PC-3 (cell line): ENCODE measurements at regions not wholly inside any gene's neighbourhood (a gene's known extent, or its start where the extent isn't known, plus 50 kb on each side); places are given as distances from the start of the nearest gene placed in this dataset. TPM values are rescaled to one million over a fixed set of nuclear protein-coding genes. Genes with fewer than 3 reads are reported as not detected.

Source experiments
- ATAC-seq: fragments of 200-7000 bp; cut with Tn5 transposase; 2 replicates; pipeline ENCODE4 v1.9.1; 2020; ENCODE audit warnings: mild to moderate bottlenecking, moderate library complexity
- BruUV-seq: library from RNA; stranded (reverse); fragments of 400-500 nt; replicated peaks from 2 replicates; lab custom pipeline; 2021; lab: Mats Ljungman, UMichigan
- CTCF ChIA-PET: fragments of 300-600 bp; sonication (Branson Sonifier 250); formaldehyde crosslinking; loops from one replicate; lab custom pipeline; 2022; ENCODE audit warnings: antibody characterized with exemption; lab: Charles Lee
- POLR2A ChIA-PET: fragments of 300-600 bp; sonication (Branson Sonifier 250); formaldehyde crosslinking; loops from one replicate; lab custom pipeline; 2022; ENCODE audit warnings: antibody characterized with exemption; ENCODE audit not compliant: unreplicated experiment; lab: Charles Lee
- DNase-seq: peaks from one replicate; pipeline ENCODE4 v3.0.0-alpha.2; 2015
- H2AFZ ChIP-seq: fragments of 300-600 bp; sonication (generic); 2 replicates; pipeline ENCODE4 v1.6.0; 2016; ENCODE audit warnings: antibody characterized with exemption, low read length
- H3F3A ChIP-seq: fragments of 300-600 bp; sonication (generic); one replicate; pipeline ENCODE4 v1.6.0; 2017; ENCODE audit warnings: antibody characterized with exemption, low read length, control low read depth, mild to moderate bottlenecking; ENCODE audit not compliant: unreplicated experiment
- H3K27ac ChIP-seq: fragments of 300-600 bp; sonication (generic); 2 replicates; pipeline ENCODE4 v1.5.1; 2016; ENCODE audit warnings: mild to moderate bottlenecking, low read length
- H3K27me3 ChIP-seq: fragments of 300-600 bp; sonication (generic); 2 replicates; pipeline ENCODE4 v1.6.1; 2016; ENCODE audit warnings: low read length, mixed read lengths
- H3K36me3 ChIP-seq: fragments of 300-600 bp; sonication (generic); 2 replicates; pipeline ENCODE4 v1.6.1; 2016; ENCODE audit warnings: low read depth, mixed run types, low read length, mixed read lengths
- H3K4me1 ChIP-seq: fragments of 300-600 bp; sonication (generic); 2 replicates; pipeline ENCODE4 v1.5.1; 2016; ENCODE audit warnings: low read length; ENCODE audit not compliant: insufficient read depth
- H3K4me2 ChIP-seq: fragments of 300-600 bp; sonication (generic); 2 replicates; pipeline ENCODE4 v1.6.0; 2016; ENCODE audit warnings: low read length
- H3K4me3 ChIP-seq: fragments of 300-600 bp; sonication (generic); 2 replicates; pipeline ENCODE4 v1.5.1; 2016; ENCODE audit warnings: mild to moderate bottlenecking, low read length, mixed read lengths
- H3K79me2 ChIP-seq: fragments of 300-600 bp; sonication (generic); 2 replicates; pipeline ENCODE4 v1.6.1; 2017; ENCODE audit warnings: low read length, mixed read lengths
- H3K9ac ChIP-seq: fragments of 300-600 bp; sonication (generic); 2 replicates; pipeline ENCODE4 v1.6.0; 2016; ENCODE audit warnings: mild to moderate bottlenecking, low read length
- H3K9me2 ChIP-seq: fragments of 300-600 bp; sonication (generic); replicated peaks from 2 replicates; pipeline ENCODE4 v1.6.1; 2016; ENCODE audit warnings: mixed run types, low read length, mixed read lengths
- H3K9me3 ChIP-seq: fragments of 300-600 bp; sonication (generic); 2 replicates; pipeline ENCODE4 v1.6.1; 2016; ENCODE audit warnings: low read length, mixed read lengths
- H4K20me1 ChIP-seq: fragments of 300-600 bp; sonication (generic); 2 replicates; pipeline ENCODE4 v1.6.1; 2016; ENCODE audit warnings: low read length, mixed read lengths
- CTCF ChIP-seq: fragments of 300-600 bp; sonication (generic); conservative IDR thresholded peaks from 2 replicates; pipeline ENCODE4 v1.5.1; 2017; ENCODE audit warnings: antibody characterized with exemption, low read depth, mild to moderate bottlenecking, low read length
- EZH2 ChIP-seq: fragments of 300-600 bp; sonication (generic); IDR thresholded peaks from one replicate; pipeline ENCODE4 v1.6.1; 2017; ENCODE audit warnings: antibody characterized with exemption, mild to moderate bottlenecking, low read length; ENCODE audit not compliant: unreplicated experiment
- EZH2phosphoT487 ChIP-seq: fragments of 300-600 bp; sonication (generic); IDR thresholded peaks from 2 replicates; pipeline ENCODE4 v1.6.1; 2018; ENCODE audit warnings: mild to moderate bottlenecking, antibody characterized with exemption, low read length, borderline replicate concordance
- intact Hi-C: fragments of 100-400 bp; cut with micrococcal nuclease; formaldehyde crosslinking; loops from 2 replicates; pipeline ENCODE4 v1.9.0; 2023
- microRNA-seq: library from miRNA; unstranded; fragments of <30 nt; microRNA quantifications from one replicate; pipeline ENCODE4 v1.1.0, GENCODE V29; 2020; ENCODE audit not compliant: unreplicated experiment

GRCh38 chr6:98782772-98783171, 51.6 kb upstream of the POU3F2 start:
- Histone ChIP-seq H3K36me3 (no peaks in the 10 kb centered on the region), H3K27ac (no peak overlapping the region), H3K27me3 (peaks cover 77% of the 10 kb centered on the region), H3K9ac (no peak overlapping the region), H3F3A (no peaks in the 10 kb centered on the region), H3K79me2 (no peaks in the 10 kb centered on the region), H3K4me1 (no peaks in the 10 kb centered on the region), H2AFZ (no peak overlapping the region), H3K4me2 (no peak overlapping the region), H3K9me2 (no peaks in the 10 kb centered on the region), H3K9me3 (no peaks in the 10 kb centered on the region), H4K20me1 (no peaks in the 10 kb centered on the region), H3K4me3 (no peak overlapping the region)
- intact Hi-C loops = no loop called here
- no peak for DNase-seq
- BruUV-seq = no TSS peak
- TF ChIP-seq EZH2phosphoT487 (no peak), EZH2 (no peak), CTCF (no peak)
- ATAC-seq = no peak
- ChIA-PET POLR2A (no interaction called here), CTCF (no interaction called here)

- no TSS peak for BruUV-seq
- POLR2A ChIA-PET = no interaction called here
Measured at GRCh38 chr6:98783578-98783977, 50.8 kb upstream of the POU3F2 start.

More at GRCh38 chr6:98783578-98783977, 50.8 kb upstream of the POU3F2 start:
- intact Hi-C loops = no loop called here
- TF ChIP-seq CTCF (no peak), EZH2phosphoT487 (no peak), EZH2 (no peak)
- H3K9me3 ChIP-seq = no peaks in the 10 kb centered on the region
- DNase-seq = no peak
- no peaks in the 10 kb centered on the region for H3K36me3 ChIP-seq
- H2AFZ ChIP-seq = no peak overlapping the region
- H3K4me1 ChIP-seq = no peaks in the 10 kb centered on the region
- H3K27ac ChIP-seq = no peak overlapping the region
- H3K9ac ChIP-seq = no peak overlapping the region
- no peak overlapping the region for H3K4me2 ChIP-seq
- no peak for ATAC-seq
- no peaks in the 10 kb centered on the region for H3K9me2 ChIP-seq
- H4K20me1 ChIP-seq = no peaks in the 10 kb centered on the region
- CTCF ChIA-PET = no interaction called here
- no peaks in the 10 kb centered on the region for H3K79me2 ChIP-seq
- no peaks in the 10 kb centered on the region for H3F3A ChIP-seq
- H3K4me3 ChIP-seq = no peak overlapping the region
- H3K27me3 ChIP-seq = peaks cover 78% of the 10 kb centered on the region

Small RNA genes lying in the stretch of these regions (microRNA-seq; reads per million reads assigned to microRNA genes)
- gene MIR2113 = not detected
